Suprapubic skin (tissue), 4 donors: ENCODE measurements at regions not wholly inside any gene's neighbourhood (a gene's known extent, or its start where the extent isn't known, plus 50 kb on each side); places are given as distances from the start of the nearest gene placed in this dataset.

Experiments
- POLR2A ChIP-seq, 2 donors: fragments of 450-650 bp; IDR thresholded peaks; one replicate each; pipeline ENCODE4 v1.6.1; 2017; ENCODE audit warnings: antibody characterized with exemption in 2 of 2, mild to moderate bottlenecking in 2 of 2, moderate library complexity in 2 of 2
- POLR2AphosphoS5 ChIP-seq, 3 donors: sonication (generic); formaldehyde crosslinking; IDR thresholded peaks; one replicate each; pipeline ENCODE4 v1.6.1; 2017; ENCODE audit warnings: antibody characterized with exemption in 3 of 3
- TF ChIP-seq, protein P1 (sequence below), 2 donors: fragments of 200-600 bp in 1 of 2; fragments of 450-650 bp in 1 of 2; sonication (generic) in 1 of 2; IDR thresholded peaks; one replicate each; pipeline ENCODE4 v1.5.1; 2016 to 2019; ENCODE audit warnings: antibody characterized with exemption in 2 of 2, mild to moderate bottlenecking in 1 of 2, moderate library complexity in 1 of 2

DNA sequence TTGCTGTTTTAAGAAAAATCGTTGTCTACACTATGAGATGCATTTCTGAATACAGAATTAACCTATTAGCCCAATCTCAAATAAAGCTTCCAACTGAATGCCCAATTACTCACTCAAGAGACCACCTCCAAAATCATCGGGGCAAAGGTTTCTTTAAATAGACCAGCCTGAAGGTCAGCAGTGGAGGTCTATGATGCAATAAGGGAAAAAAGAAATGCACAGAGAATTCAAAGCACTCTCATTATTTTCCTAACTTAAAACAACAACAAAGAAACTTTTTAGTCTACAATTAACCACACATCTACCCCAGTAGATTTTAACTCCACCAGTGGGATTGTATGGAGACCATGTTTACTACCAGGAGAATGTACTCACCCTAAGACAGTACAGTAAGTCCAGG, 657.7 kb upstream of the CCDC54 start:
- TF ChIP-seq POLR2A (IDR thresholded peaks at IDR 0.05) (no peak), POLR2AphosphoS5 (IDR thresholded peaks at IDR 0.05) (no peak)
- TF ChIP-seq, protein P1, sequence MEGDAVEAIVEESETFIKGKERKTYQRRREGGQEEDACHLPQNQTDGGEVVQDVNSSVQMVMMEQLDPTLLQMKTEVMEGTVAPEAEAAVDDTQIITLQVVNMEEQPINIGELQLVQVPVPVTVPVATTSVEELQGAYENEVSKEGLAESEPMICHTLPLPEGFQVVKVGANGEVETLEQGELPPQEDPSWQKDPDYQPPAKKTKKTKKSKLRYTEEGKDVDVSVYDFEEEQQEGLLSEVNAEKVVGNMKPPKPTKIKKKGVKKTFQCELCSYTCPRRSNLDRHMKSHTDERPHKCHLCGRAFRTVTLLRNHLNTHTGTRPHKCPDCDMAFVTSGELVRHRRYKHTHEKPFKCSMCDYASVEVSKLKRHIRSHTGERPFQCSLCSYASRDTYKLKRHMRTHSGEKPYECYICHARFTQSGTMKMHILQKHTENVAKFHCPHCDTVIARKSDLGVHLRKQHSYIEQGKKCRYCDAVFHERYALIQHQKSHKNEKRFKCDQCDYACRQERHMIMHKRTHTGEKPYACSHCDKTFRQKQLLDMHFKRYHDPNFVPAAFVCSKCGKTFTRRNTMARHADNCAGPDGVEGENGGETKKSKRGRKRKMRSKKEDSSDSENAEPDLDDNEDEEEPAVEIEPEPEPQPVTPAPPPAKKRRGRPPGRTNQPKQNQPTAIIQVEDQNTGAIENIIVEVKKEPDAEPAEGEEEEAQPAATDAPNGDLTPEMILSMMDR (IDR thresholded peaks at IDR 0.05): no peak
